ENCODE measurements at regions not wholly inside any gene's neighbourhood (a gene's known extent, or its start where the extent isn't known, plus 50 kb on each side); places are given as distances from the start of the nearest gene placed in this dataset.

DNA sequence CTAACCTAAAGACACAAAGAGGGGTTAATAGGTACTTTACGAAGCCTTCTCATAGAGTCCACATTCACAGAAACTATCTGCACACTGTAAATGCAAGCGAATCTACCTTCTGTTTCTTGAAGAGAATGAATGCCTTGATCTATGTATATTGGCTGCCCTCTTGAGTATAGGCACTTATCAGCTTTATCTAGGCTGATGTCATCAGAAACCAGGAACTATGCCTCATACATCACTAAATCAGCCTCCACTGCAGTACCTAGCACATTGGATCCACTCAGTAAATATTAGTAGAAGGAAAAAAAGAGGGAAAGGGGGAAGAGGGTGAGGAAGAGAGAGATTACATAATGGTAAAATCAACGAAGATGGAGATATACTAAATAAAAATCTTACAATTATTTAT lies 477.1 kb downstream of the CAAP1 start:
- FAIRE-seq = no peak
- TF ChIP-seq, protein P1, sequence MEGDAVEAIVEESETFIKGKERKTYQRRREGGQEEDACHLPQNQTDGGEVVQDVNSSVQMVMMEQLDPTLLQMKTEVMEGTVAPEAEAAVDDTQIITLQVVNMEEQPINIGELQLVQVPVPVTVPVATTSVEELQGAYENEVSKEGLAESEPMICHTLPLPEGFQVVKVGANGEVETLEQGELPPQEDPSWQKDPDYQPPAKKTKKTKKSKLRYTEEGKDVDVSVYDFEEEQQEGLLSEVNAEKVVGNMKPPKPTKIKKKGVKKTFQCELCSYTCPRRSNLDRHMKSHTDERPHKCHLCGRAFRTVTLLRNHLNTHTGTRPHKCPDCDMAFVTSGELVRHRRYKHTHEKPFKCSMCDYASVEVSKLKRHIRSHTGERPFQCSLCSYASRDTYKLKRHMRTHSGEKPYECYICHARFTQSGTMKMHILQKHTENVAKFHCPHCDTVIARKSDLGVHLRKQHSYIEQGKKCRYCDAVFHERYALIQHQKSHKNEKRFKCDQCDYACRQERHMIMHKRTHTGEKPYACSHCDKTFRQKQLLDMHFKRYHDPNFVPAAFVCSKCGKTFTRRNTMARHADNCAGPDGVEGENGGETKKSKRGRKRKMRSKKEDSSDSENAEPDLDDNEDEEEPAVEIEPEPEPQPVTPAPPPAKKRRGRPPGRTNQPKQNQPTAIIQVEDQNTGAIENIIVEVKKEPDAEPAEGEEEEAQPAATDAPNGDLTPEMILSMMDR (IDR thresholded peaks at IDR 0.05; ENCODE audit: insufficient read depth, missing control alignments) = no peak
- DNase-seq (ENCODE audit: insufficient read length, low spot score) = no peak

DNA sequence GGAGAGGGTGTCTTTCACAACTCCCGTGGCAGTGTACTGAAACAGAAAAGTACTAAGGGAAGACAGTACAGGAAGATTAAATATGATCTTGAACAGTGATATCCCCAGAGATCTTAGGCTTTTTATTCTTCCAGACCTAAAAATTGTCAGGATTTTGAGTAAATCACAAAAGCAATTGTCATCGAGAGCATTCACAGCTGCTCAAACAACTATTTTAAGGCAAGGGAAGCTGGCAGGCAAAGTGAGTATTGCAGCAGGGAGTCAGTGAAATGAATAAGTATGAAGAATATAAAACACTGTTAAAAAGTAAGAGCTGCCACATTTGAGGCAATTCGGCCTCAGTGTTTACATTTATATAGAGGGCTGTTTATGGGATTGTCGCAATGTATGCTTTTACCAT lies 479.0 kb downstream of the CAAP1 start:
- TF ChIP-seq, protein P1 (IDR thresholded peaks at IDR 0.05; ENCODE audit: insufficient read depth, missing control alignments) = no peak
- DNase-seq (ENCODE audit: insufficient read length, low spot score) (no peak), FAIRE-seq (no peak)

DNA sequence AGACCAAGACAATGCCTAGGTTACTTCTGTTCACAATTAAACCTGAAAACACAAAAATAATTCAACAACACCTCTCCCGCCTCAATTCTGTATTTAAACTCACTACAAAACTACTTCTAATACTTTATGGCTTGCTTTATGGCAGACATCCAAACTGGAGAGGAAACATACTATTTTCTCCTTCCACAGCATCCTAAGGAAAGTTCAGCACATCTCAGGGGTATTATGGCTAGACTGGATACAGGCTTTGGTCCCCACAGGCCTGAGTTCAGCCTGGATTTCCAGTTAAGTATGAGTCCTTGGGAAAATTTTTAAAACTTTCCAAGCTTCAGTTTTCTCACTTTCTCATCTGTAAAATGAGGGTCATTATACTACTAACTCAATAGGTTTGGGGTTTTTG lies 480.2 kb downstream of the CAAP1 start:
- DNase-seq (ENCODE audit: insufficient read length, low spot score) (no peak), FAIRE-seq (no peak)
- TF ChIP-seq, protein P1 (IDR thresholded peaks at IDR 0.05; ENCODE audit: insufficient read depth, missing control alignments) = no peak

DNA sequence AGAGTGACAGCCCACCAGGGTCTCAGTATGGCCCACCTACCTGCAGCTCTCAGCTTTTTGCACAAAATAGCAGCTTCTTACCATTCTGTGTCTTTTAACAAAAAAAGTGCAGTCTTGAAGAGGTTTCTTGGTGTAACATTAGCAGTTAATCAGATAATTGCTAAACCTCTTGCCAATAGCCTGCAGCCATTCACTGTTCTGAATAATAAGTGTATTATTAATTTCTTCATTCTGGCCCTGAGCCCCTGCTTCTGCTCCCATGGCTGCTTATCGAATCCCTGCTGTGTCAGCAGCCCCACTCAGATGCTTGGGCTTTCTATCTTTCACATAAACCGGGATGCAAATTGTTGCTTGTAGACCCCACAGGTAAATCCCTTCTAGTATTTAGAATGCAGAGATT lies 485.9 kb downstream of the CAAP1 start:
- no peak for FAIRE-seq
- DNase-seq (ENCODE audit: insufficient read length, low spot score) = no peak
- TF ChIP-seq, protein P1 (IDR thresholded peaks at IDR 0.05; ENCODE audit: insufficient read depth, missing control alignments) = no peak

DNA sequence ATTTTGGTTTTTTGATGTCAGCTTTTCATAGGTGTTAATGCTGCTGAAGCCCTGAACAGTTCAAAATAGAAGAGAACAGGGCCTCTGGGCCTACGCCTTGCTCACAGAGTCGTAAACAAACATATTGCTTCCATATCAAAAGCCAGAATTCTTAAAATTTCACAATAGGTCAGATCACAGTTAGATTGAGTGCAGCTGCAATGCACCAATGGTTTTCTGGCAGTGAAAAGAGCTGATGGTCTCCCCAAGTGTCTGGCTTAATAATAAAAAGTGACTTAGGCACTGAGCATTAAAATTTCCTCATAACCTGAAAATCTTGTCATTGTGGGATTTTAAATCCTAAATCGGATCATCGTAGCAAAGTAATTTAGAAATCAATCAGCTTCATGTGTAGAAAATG lies 493.0 kb downstream of the CAAP1 start:
- DNase-seq (ENCODE audit: insufficient read length, low spot score) = no peak
- TF ChIP-seq, protein P1 (IDR thresholded peaks at IDR 0.05; ENCODE audit: insufficient read depth, missing control alignments) = no peak
- no peak for FAIRE-seq

DNA sequence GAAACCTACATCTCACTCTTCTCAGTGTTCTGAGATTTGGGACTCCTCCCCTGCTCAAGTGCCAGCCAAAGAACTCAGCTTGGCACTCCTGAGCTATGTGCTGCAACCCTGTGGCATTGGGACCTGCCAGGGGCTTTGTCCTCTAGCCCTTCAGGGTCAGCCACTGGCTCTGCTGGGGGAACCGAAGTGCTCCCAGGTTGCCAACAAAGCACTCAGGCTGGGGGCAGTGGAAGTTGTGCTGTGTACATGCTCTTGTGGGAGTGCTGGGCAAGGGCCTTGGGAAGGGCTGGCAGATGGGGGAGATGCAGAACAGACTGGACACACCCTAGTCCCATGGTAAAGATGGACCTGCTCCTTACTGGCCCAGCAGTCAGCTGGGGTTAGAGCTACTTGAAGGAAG lies 498.6 kb downstream of the CAAP1 start:
- FAIRE-seq (no peak), DNase-seq (ENCODE audit: insufficient read length, low spot score) (no peak)
- TF ChIP-seq, protein P1 (IDR thresholded peaks at IDR 0.05; ENCODE audit: insufficient read depth, missing control alignments) = no peak

DNA sequence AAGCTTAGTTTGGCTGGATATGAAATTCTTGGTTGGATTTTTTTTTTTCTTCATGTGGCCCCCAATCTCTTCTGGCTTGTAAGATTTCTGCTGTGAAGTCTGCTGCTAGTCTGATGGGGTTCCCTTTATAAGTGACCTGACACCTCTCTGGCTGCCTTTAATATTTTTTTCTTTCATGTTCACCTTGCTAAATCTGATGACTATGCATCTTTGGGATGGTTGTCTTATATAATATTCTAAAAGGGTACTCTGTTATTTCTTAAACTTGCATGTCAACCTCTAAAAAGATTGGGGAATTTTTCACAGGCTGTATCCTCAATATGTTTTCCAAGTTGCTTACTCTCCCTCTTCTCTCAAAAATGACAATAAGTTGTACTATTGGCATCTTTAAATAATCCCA lies 500.0 kb downstream of the CAAP1 start:
- TF ChIP-seq, protein P1 (IDR thresholded peaks at IDR 0.05; ENCODE audit: insufficient read depth, missing control alignments) = no peak
- DNase-seq (ENCODE audit: insufficient read length, low spot score) (no peak), FAIRE-seq (no peak)

Measured in D721Med (cell line).